AG09319 (cell line): ENCODE measurements at regions not wholly inside any gene's neighbourhood (a gene's known extent, or its start where the extent isn't known, plus 50 kb on each side); places are given as distances from the start of the nearest gene placed in this dataset.

Experiments used
- DNase-seq: peaks from one replicate; pipeline ENCODE4 v3.0.0-alpha.2; 2010; ENCODE audit warnings: low read depth; ENCODE audit errors: extremely low read depth
- TF ChIP-seq, protein P1 (sequence below): IDR thresholded peaks from 2 replicates; pipeline ENCODE4 v1.5.1; 2011; ENCODE audit warnings: low read depth, mild to moderate bottlenecking, inconsistent platforms, low read length, moderate library complexity

DNA sequence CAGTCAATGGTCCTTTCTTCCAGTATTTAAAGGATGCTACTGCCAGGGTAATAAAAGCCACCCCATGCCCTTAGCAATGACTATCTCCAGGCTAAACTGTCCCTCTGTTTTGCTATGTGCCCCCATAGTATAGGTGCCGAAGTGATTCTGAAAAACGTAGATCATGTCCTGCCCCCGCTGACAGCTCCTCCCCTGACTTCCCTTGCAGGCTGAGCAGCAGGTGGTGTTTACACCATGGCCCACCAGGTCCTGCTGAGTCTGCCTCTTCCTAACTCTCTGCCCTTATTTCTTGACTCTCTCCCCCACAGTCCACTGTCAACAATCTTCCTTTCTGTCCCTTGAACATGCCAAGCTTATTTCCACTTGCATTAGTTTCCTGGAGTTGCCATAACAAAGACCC is 352.5 kb upstream of the TSHZ2 start:
- DNase-seq, result no peak
- TF ChIP-seq, protein P1, sequence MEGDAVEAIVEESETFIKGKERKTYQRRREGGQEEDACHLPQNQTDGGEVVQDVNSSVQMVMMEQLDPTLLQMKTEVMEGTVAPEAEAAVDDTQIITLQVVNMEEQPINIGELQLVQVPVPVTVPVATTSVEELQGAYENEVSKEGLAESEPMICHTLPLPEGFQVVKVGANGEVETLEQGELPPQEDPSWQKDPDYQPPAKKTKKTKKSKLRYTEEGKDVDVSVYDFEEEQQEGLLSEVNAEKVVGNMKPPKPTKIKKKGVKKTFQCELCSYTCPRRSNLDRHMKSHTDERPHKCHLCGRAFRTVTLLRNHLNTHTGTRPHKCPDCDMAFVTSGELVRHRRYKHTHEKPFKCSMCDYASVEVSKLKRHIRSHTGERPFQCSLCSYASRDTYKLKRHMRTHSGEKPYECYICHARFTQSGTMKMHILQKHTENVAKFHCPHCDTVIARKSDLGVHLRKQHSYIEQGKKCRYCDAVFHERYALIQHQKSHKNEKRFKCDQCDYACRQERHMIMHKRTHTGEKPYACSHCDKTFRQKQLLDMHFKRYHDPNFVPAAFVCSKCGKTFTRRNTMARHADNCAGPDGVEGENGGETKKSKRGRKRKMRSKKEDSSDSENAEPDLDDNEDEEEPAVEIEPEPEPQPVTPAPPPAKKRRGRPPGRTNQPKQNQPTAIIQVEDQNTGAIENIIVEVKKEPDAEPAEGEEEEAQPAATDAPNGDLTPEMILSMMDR, result no peak

DNA sequence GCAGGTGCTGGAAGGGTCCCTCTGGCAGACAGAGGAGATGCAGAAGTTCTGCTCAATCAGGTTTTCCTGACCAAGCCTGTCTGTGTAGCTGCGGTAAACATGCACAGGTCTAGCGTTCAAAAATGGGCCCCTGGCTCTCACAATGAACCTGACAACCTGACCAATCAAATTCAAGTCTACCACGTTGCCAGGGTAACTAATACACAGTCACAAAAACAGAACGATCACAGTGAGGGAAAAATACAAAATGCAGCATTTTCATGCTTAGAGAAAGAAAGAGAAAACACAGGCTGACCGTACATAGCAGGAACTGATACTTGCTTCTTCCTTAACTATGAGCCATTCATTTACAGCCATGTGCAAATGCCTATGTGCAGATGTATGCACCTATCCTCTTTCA is 353.1 kb upstream of the TSHZ2 start:
- no peak for DNase-seq
- TF ChIP-seq, protein P1, result no peak

DNA sequence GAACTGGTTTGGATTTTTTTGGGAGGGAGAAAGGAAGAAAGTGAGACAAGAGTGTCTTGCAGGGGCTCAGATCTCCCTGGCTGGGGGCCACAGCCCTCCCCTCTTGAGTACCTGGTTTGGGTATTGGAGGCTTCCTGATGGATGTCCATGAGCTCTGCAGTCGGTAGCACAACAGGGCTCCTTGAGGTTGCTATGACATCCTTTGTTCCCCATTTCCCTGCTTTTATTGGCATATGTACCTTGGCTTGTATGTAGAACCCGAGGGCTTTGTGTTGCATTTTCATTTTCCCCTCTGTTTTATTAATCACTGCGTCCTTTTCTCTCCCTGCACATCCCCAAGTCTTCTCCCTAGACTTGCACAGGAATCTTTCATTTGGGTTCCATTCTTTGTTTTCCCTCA is 355.5 kb upstream of the TSHZ2 start:
- TF ChIP-seq, protein P1, result no peak

DNA sequence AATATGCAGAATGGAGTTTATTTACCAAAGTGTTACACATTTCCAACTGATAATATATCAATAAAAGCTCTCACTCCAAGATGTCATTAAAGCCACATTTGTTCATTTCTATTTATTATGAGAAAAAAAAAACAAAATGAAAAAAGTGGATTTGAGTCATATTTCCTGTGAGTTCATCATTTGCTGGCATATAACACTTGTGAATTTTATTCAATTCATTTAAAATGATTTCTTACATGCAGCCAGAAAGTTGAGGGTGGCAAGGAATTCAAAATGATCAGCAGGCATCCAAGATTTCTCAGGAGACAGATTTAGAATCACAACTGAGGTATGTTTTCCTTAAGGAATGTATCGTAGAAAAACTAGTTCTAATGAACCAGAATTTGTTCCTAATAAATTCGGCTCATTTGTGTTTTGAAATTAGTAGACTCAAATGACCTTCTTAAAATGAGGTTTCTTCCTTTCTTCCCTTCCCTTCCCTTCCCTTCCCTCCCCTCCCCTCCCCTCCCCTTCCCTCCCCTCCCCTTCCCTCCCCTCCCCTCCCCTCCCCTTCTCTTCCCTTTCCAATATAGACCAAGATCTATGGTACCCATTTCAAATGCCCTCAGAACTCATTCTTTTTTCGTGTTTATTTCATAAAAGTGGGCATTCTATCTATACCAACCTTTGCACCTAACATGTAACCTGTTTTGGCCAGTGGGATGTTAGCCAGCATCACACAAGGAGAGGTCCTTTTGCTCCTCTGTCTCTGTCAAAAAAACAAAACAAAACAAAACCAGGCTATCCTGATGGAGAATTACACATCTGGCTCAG is 357.9 kb upstream of the TSHZ2 start:
- TF ChIP-seq, protein P1, result no peak
- no peak for DNase-seq

More for the DNA sequence above, 355.5 kb upstream of the TSHZ2 start:
- no peak for DNase-seq

DNA sequence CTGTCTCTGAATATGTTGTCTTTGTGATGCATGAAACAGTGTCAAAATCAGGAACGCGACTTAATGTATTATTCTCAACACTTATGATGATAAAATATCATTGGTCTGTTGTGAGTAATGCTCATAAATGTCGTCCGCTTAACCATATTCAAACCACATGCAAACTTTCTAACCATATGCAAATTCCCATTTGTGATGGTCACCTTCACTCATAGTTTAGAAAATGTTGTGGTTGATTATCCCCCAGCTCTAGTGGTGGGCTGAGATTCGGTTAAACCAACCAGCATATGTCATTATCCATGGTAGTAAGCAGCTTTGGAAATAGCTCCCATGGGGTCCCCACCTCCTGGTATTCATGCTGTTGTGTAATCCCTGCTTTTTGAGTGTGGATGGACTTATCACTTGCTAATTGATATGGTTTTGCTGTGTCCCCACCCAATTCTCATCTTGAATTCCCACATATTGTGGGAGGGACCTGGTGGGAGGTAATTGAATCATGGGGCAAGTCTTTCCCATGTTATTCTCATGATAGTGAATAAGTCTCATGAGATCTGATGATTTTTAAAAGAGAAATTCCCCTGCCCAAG is 360.0 kb upstream of the TSHZ2 start:
- TF ChIP-seq, protein P1, result no peak
- no peak for DNase-seq

DNA sequence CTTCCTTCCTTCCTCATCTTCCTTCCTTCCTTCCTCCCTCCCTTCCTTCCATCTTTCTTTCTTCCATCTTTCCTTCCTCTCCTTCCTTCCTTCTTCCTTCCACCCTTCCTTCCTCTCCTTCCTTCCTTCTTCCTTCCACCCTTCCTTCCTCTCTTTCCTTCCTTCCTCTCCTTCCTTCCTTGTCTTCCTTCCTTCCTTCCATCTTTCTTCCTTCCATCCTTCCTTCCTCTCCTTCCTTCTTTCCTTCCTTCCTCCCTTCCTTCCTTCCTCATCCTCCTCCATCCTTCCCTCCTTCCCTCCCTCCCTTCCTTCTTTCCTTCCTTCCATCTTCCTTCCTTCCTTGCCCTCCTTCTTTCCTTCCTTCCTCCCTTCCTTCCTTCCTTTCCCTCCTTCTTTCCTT is 361.4 kb upstream of the TSHZ2 start:
- TF ChIP-seq, protein P1, result no peak
- no peak for DNase-seq

DNA sequence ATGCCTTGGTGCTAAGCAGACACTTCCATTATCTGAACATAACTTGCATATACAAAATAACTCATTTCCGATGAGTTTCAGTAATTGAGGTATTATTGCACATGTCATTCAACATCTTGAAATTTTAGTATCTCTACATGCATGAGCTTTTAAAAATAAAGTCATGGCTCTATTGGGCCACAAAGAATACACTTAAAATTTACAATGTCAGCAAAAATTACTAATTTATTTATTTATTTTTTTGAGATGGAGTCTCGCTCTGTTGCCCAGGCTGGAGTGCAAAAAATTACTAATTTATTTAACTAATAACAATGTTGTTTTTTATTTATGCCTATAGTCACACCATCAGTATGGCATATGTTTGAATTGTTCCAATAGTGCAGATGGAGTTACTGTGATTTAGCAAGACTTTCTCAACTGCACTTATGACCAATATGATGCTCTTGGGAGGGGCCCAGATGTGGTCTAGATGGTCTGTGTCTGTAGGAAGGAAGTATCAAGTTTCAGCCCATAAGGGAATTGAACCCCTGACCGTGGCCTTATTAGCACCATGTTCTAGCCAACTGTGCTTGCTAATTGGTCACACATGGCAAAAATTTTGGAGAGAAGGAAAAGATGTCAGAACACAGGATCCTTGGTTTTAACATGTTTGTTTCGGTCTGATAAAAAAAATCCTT is 370.7 kb upstream of the TSHZ2 start:
- TF ChIP-seq, protein P1, result no peak

More for the DNA sequence above, 370.7 kb upstream of the TSHZ2 start:
- DNase-seq, result no peak
